Caco-2 (cell line): ENCODE measurements at regions not wholly inside any gene's neighbourhood (a gene's known extent, or its start where the extent isn't known, plus 50 kb on each side); places are given as distances from the start of the nearest gene placed in this dataset.

ENCODE experiments used
- BruUV-seq: library from RNA; stranded (reverse); fragments of 400-500 nt; replicated peaks from 2 replicates; lab custom pipeline; 2021; lab: Mats Ljungman, UMichigan
- CTCF ChIA-PET: fragments of 300-600 bp; sonication (Branson Sonifier 250); formaldehyde crosslinking; loops from one replicate; lab custom pipeline; 2022; ENCODE audit warnings: antibody characterized with exemption; lab: Charles Lee
- POLR2A ChIA-PET: fragments of 300-600 bp; sonication (Branson Sonifier 250); formaldehyde crosslinking; loops from one replicate; lab custom pipeline; 2022; ENCODE audit warnings: antibody characterized with exemption; lab: Charles Lee
- DNase-seq, 2 experiments: peaks; one replicate each; pipeline versions ENCODE4 v3.0.0 to v3.0.0-alpha.2; 2020 to 2022
- H3K27me3 ChIP-seq: replicated peaks from 2 replicates; pipeline ENCODE4 v1.6.0; 2011; ENCODE audit warnings: low read length; ENCODE audit not compliant: control insufficient read depth, insufficient read depth
- H3K36me3 ChIP-seq: 2 replicates; pipeline ENCODE4 v1.5.1; 2011; ENCODE audit warnings: low read length; ENCODE audit not compliant: control insufficient read depth, insufficient read depth
- H3K4me1 ChIP-seq: fragments of 250-450 bp; sonication (Bioruptor Pico); 2 replicates; pipeline ENCODE4 v1.5.1; 2020; ENCODE audit warnings: mild to moderate bottlenecking
- H3K4me3 ChIP-seq: 2 replicates; pipeline ENCODE4 v1.5.1; 2011; ENCODE audit warnings: low read depth, mild to moderate bottlenecking, control low read depth, low read length
- H3K9me3 ChIP-seq: fragments of 250-450 bp; sonication (Bioruptor Pico); 2 replicates; pipeline ENCODE4 v1.5.1; 2020; ENCODE audit warnings: mild to moderate bottlenecking, moderate library complexity
- H3K27ac Mint-ChIP-seq: one replicate; pipeline ENCODE4 v1.8.0; 2022; ENCODE audit warnings: mixed read lengths; ENCODE audit not compliant: unreplicated experiment
- H3K27me3 Mint-ChIP-seq: one replicate; pipeline ENCODE4 v1.8.0; 2022; ENCODE audit warnings: mixed read lengths; ENCODE audit not compliant: insufficient read depth, unreplicated experiment
- H3K36me3 Mint-ChIP-seq: one replicate; pipeline ENCODE4 v1.8.0; 2022; ENCODE audit warnings: mild to moderate bottlenecking, mixed read lengths; ENCODE audit not compliant: insufficient read depth, unreplicated experiment
- H3K4me1 Mint-ChIP-seq: one replicate; pipeline ENCODE4 v1.8.0; 2022; ENCODE audit warnings: low read depth, mixed read lengths; ENCODE audit not compliant: unreplicated experiment
- H3K4me3 Mint-ChIP-seq: one replicate; pipeline ENCODE4 v1.8.0; 2022; ENCODE audit warnings: mild to moderate bottlenecking, moderate library complexity, mixed read lengths; ENCODE audit not compliant: unreplicated experiment
- H3K9me3 Mint-ChIP-seq: one replicate; pipeline ENCODE4 v1.8.0; 2022; ENCODE audit warnings: mixed read lengths; ENCODE audit not compliant: unreplicated experiment
- intact Hi-C: fragments of 100-400 bp; cut with micrococcal nuclease; formaldehyde crosslinking; loops from one replicate; pipeline ENCODE4 v1.10.0; 2022; ENCODE audit not compliant: unreplicated experiment
- TF ChIP-seq, protein P1 (sequence below), 2 experiments: fragments of 200-600 bp in 1 of 2; IDR thresholded peaks; 1 replicate in 1 of 2; 2 replicates in 1 of 2; pipeline versions ENCODE4 v1.5.1 to v1.8.0; 2011 to 2022; ENCODE audit warnings: antibody characterized with exemption in 1 of 2, control low read depth in 1 of 2, inconsistent platforms in 1 of 2, low read depth in 1 of 2, low read length in 1 of 2, mild to moderate bottlenecking in 1 of 2, moderate library complexity in 1 of 2; ENCODE audit not compliant: insufficient read depth in 1 of 2, severe bottlenecking in 1 of 2, unreplicated experiment in 1 of 2

DNA sequence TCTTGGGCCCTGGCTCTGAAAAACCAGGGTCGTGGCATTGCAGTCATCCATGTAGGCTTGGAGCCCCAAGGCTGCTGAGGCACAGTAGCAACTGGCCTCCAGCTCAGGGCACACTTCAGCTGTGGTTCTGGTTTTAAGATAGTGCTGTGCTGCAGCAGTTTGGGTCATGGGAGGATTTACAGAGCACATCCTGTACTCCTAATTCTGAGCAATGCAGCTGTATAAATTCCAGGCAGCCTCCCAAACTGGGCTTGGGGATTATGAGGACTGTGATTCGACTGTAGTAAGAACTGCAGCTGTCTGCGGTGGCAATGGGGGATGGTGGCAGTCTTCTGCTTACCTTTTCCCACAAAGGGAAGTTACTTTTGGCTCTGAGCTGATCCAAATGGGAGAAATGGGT, 536.3 kb upstream of the GCFC2 start:
- no peak for DNase-seq
- Mint-ChIP-seq H3K4me3 (no peak overlapping the region), H3K9me3 (no peaks in the 10 kb centered on the region), H3K36me3 (no peaks in the 10 kb centered on the region), H3K27ac (no peak overlapping the region), H3K27me3 (no peaks in the 10 kb centered on the region), H3K4me1 (no peaks in the 10 kb centered on the region)
- Histone ChIP-seq H3K4me3 (no peak overlapping the region), H3K27me3 (no peaks in the 10 kb centered on the region), H3K4me1 (no peaks in the 10 kb centered on the region), H3K36me3 (no peaks in the 10 kb centered on the region), H3K9me3 (no peaks in the 10 kb centered on the region)
- ChIA-PET CTCF (no interaction called here), POLR2A (no interaction called here)
- intact Hi-C loops = no loop called here
- TF ChIP-seq, protein P1, sequence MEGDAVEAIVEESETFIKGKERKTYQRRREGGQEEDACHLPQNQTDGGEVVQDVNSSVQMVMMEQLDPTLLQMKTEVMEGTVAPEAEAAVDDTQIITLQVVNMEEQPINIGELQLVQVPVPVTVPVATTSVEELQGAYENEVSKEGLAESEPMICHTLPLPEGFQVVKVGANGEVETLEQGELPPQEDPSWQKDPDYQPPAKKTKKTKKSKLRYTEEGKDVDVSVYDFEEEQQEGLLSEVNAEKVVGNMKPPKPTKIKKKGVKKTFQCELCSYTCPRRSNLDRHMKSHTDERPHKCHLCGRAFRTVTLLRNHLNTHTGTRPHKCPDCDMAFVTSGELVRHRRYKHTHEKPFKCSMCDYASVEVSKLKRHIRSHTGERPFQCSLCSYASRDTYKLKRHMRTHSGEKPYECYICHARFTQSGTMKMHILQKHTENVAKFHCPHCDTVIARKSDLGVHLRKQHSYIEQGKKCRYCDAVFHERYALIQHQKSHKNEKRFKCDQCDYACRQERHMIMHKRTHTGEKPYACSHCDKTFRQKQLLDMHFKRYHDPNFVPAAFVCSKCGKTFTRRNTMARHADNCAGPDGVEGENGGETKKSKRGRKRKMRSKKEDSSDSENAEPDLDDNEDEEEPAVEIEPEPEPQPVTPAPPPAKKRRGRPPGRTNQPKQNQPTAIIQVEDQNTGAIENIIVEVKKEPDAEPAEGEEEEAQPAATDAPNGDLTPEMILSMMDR (IDR thresholded peaks at IDR 0.05; ENCODE audit: insufficient read depth in 1 of 2, low read depth in 1 of 2, low read length in 1 of 2, severe bottlenecking in 1 of 2, unreplicated experiment in 1 of 2) = no peak
- BruUV-seq = no TSS peak

DNA sequence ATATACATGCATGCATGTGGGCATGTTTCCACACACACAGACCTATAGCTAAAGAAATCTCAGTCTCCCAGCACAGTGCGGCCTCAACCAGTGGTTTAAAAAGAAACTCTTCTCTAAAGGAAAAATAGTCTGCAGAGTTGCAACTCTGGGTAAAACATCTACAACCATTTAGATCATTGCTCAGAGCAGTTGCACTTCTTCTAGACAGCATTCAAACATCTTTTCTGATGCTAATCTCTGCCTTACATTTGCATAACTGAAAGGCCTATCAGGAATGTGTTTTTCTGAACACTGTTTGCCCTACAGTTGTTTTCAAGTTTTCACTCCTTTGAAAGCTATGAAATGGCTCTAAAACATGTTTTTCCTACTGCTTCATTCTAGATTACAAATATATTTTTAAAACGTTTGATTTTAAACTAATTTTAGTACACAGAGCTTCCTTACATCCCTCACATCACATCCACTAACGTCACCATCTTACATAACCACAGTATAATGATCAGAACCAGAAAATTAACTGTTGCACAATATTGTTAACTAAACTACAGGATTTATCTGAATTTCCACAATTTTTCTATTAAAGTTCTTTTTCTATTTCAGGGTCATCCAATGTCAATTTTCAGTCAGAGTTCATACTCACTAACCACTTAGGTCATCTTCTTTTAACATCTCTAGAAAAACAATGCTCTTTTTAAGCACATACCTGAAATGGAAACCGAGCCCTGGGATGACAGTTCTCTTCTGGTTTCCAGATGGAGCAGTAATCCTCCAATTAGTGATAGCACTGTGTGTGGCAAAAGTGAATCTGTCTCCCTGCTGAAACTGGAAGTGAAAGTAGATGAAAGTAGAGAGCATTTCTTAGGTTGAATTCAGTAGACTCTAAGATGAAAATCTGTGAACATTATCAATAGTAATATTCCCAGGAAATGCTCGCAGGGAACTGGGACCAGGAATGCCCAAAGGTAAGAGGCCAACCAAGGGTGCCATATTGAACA, 501.6 kb upstream of the GCFC2 start:
- Mint-ChIP-seq H3K4me3 (no peak overlapping the region), H3K27ac (no peak overlapping the region), H3K27me3 (no peaks in the 10 kb centered on the region), H3K9me3 (no peaks in the 10 kb centered on the region), H3K36me3 (no peaks in the 10 kb centered on the region), H3K4me1 (no peaks in the 10 kb centered on the region)
- ChIA-PET CTCF (no interaction called here), POLR2A (no interaction called here)
- TF ChIP-seq, protein P1 (IDR thresholded peaks at IDR 0.05; ENCODE audit: insufficient read depth in 1 of 2, low read depth in 1 of 2, low read length in 1 of 2, severe bottlenecking in 1 of 2, unreplicated experiment in 1 of 2) = no peak
- Histone ChIP-seq H3K36me3 (no peaks in the 10 kb centered on the region), H3K27me3 (no peaks in the 10 kb centered on the region), H3K9me3 (no peaks in the 10 kb centered on the region), H3K4me1 (no peaks in the 10 kb centered on the region), H3K4me3 (no peak overlapping the region)
- intact Hi-C loops = no loop called here
- DNase-seq = no peak
- no TSS peak for BruUV-seq

DNA sequence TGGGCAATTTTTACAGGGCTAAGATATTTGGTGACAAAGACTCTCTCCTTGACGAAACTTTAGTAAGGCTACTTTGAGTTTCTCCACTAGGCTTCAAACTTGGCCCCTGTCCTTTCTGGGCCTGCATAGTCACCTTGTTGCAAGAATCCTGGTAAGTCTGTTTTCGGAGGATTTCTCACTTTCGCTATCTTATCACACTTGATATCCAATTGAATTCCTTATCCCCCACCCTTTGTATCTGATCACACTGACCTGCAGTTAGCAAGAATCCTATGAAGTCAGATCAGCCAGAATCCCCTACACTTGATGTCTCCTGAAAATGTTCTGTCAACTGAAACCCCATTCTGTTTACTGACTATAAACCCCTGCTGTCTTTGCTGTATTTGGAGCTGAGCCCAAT, 499.8 kb upstream of the GCFC2 start:
- TF ChIP-seq, protein P1 (IDR thresholded peaks at IDR 0.05; ENCODE audit: insufficient read depth in 1 of 2, low read depth in 1 of 2, low read length in 1 of 2, severe bottlenecking in 1 of 2, unreplicated experiment in 1 of 2) = no peak
- intact Hi-C loops = no loop called here
- BruUV-seq = no TSS peak
- ChIA-PET CTCF (no interaction called here), POLR2A (no interaction called here)
- H3K9me3 Mint-ChIP-seq = no peaks in the 10 kb centered on the region
- Histone ChIP-seq H3K4me3 (no peak overlapping the region), H3K9me3 (no peaks in the 10 kb centered on the region), H3K4me1 (no peaks in the 10 kb centered on the region), H3K27me3 (no peaks in the 10 kb centered on the region), H3K36me3 (no peaks in the 10 kb centered on the region)
- H3K4me3 Mint-ChIP-seq = no peak overlapping the region
- no peaks in the 10 kb centered on the region for H3K36me3 Mint-ChIP-seq
- H3K27ac Mint-ChIP-seq = no peak overlapping the region
- H3K4me1 Mint-ChIP-seq = no peaks in the 10 kb centered on the region
- DNase-seq = no peak
- H3K27me3 Mint-ChIP-seq = no peaks in the 10 kb centered on the region
